HCT116 (cell line): ENCODE measurements at regions not wholly inside any gene's neighbourhood (a gene's known extent, or its start where the extent isn't known, plus 50 kb on each side); places are given as distances from the start of the nearest gene placed in this dataset.

ENCODE experiments used
- ATAC-seq: fragments of 200-7000 bp; cut with Tn5 transposase; 2 replicates; pipeline ENCODE4 v1.9.1; 2020; ENCODE audit warnings: mild to moderate bottlenecking, moderate library complexity
- BruUV-seq: library from RNA; stranded (reverse); fragments of 400-500 nt; replicated peaks from 2 replicates; lab custom pipeline; 2021; lab: Mats Ljungman, UMichigan
- CTCF ChIA-PET: fragments of 300-600 bp; sonication (Branson Sonifier 250); formaldehyde crosslinking; loops from one replicate; lab custom pipeline; 2021; ENCODE audit warnings: antibody characterized with exemption; lab: Charles Lee
- POLR2A ChIA-PET: fragments of 300-600, 350-600 bp; sonication (Branson Sonifier 250); formaldehyde crosslinking; loops from one replicate; lab custom pipeline; 2021; ENCODE audit warnings: antibody characterized with exemption; lab: Charles Lee
- RAD21 ChIA-PET, 2 experiments: fragments of 300-600 bp; sonication (Branson Sonifier 250); formaldehyde crosslinking; loops; one replicate each; lab custom pipeline; 2023; ENCODE audit warnings: low total read pairs in 2 of 2; ENCODE audit not compliant: uncharacterized antibody in 2 of 2, unreplicated experiment in 2 of 2, low non-redundant PET in 1 of 2; lab: Charles Lee
- DNase-seq: peaks from one replicate; pipeline ENCODE4 v3.0.0-alpha.2; 2010; ENCODE audit warnings: low read depth, low spot score
- H2AFZ ChIP-seq: fragments of 200-600 bp; shearing (Covaris generic), sonication (generic); 2 replicates; pipeline ENCODE4 v1.6.1; 2017; ENCODE audit warnings: low read depth, mixed run types, mixed read lengths, antibody characterized with exemption, low read length; ENCODE audit not compliant: poor library complexity, severe bottlenecking
- H3K27ac ChIP-seq: 2 replicates; pipeline ENCODE4 v1.5.1; 2012; ENCODE audit warnings: low read depth, low read length
- H3K27me3 ChIP-seq: fragments of 200-600 bp; sonication (generic); 2 replicates; pipeline ENCODE4 v1.6.1; 2016; ENCODE audit warnings: mixed run types, low read length, mixed read lengths; ENCODE audit not compliant: insufficient read depth
- H3K36me3 ChIP-seq, 2 experiments: fragments of 200-500 bp in 1 of 2; fragments of 200-600 bp in 1 of 2; sonication (Bioruptor generic) in 1 of 2; sonication (generic) in 1 of 2; 2 replicates each; pipeline versions ENCODE4 v1.5.1 to v1.6.1; 2014 to 2016; ENCODE audit warnings: low read length in 2 of 2, inconsistent platforms in 1 of 2, mixed read lengths in 1 of 2, mixed run types in 1 of 2; ENCODE audit not compliant: insufficient read depth in 2 of 2, control insufficient read depth in 1 of 2
- H3K4me1 ChIP-seq, 2 experiments: fragments of 200-600 bp in 1 of 2; sonication (generic) in 1 of 2; 2 replicates each; pipeline versions ENCODE4 v1.5.1 to v1.6.1; 2012 to 2017; ENCODE audit warnings: low read length in 2 of 2, inconsistent platforms in 1 of 2, mild to moderate bottlenecking in 1 of 2, mixed read lengths in 1 of 2, mixed run types in 1 of 2, moderate library complexity in 1 of 2; ENCODE audit not compliant: insufficient read depth in 2 of 2, control insufficient read depth in 1 of 2
- H3K4me2 ChIP-seq: fragments of 200-600 bp; sonication (generic); 2 replicates; pipeline ENCODE4 v1.6.1; 2017; ENCODE audit warnings: mixed run types, low read length, mixed read lengths
- H3K4me3 ChIP-seq, 2 experiments: fragments of 200-600 bp in 1 of 2; sonication (generic) in 1 of 2; replicated peaks in 1 of 2; 2 replicates each; pipeline ENCODE4 v1.5.1; 2011 to 2016; ENCODE audit warnings: low read length in 2 of 2, control low read depth in 1 of 2, low read depth in 1 of 2, mild to moderate bottlenecking in 1 of 2, mixed read lengths in 1 of 2, mixed run types in 1 of 2
- H3K79me2 ChIP-seq: fragments of 200-600 bp; sonication (generic); 2 replicates; pipeline ENCODE4 v1.6.1; 2017; ENCODE audit warnings: mild to moderate bottlenecking, mixed run types, low read length, moderate library complexity, mixed read lengths; ENCODE audit not compliant: insufficient read depth
- H3K9ac ChIP-seq: fragments of 200-600 bp; sonication (generic); 2 replicates; pipeline ENCODE4 v1.6.1; 2016; ENCODE audit warnings: low read length, mixed read lengths
- H3K9me2 ChIP-seq: fragments of 200-600 bp; sonication (generic), shearing (Covaris generic); 2 replicates; pipeline ENCODE4 v1.6.1; 2017; ENCODE audit warnings: mixed run types, mild to moderate bottlenecking, moderate library complexity; ENCODE audit not compliant: insufficient read depth
- H3K9me3 ChIP-seq, 2 experiments: fragments of 200-500 bp in 1 of 2; fragments of 200-600 bp in 1 of 2; sonication (Bioruptor generic) in 1 of 2; sonication (generic) in 1 of 2; 2 replicates each; pipeline ENCODE4 v1.6.1; 2014 to 2017; ENCODE audit warnings: low read length in 2 of 2, mixed read lengths in 2 of 2, inconsistent platforms in 1 of 2, low read depth in 1 of 2, mild to moderate bottlenecking in 1 of 2, mixed run types in 1 of 2, moderate library complexity in 1 of 2; ENCODE audit not compliant: control insufficient read depth in 1 of 2, insufficient read depth in 1 of 2
- H4K20me1 ChIP-seq: fragments of 200-600 bp; sonication (generic), shearing (Covaris generic); 2 replicates; pipeline ENCODE4 v1.6.1; 2017; ENCODE audit warnings: mixed run types, mild to moderate bottlenecking, moderate library complexity; ENCODE audit not compliant: insufficient read depth
- CTCF ChIP-seq, 3 experiments: fragments of 200-600 bp in 1 of 3; sonication (generic) in 1 of 3; IDR thresholded peaks in 2 of 3; conservative IDR thresholded peaks in 1 of 3; 2 replicates each; pipeline ENCODE4 v1.5.1; 2012 to 2017; ENCODE audit warnings: low read depth in 2 of 3, low read length in 2 of 3, antibody characterized with exemption in 1 of 3, borderline replicate concordance in 1 of 3, control low read depth in 1 of 3, mild to moderate bottlenecking in 1 of 3, mixed read lengths in 1 of 3, mixed run types in 1 of 3, moderate library complexity in 1 of 3; ENCODE audit not compliant: insufficient read depth in 1 of 3
- EZH2phosphoT487 ChIP-seq: fragments of 200-600 bp; IDR thresholded peaks from 2 replicates; pipeline ENCODE4 v1.6.1; 2018; ENCODE audit warnings: antibody characterized with exemption, borderline replicate concordance
- SRF ChIP-seq: IDR thresholded peaks from 2 replicates; pipeline ENCODE4 v1.6.1; 2012; ENCODE audit warnings: low read depth
- YY1 ChIP-seq: IDR thresholded peaks from 2 replicates; pipeline ENCODE4 v1.6.1; 2011; ENCODE audit warnings: low read length, low read depth, moderate library complexity, mild to moderate bottlenecking; ENCODE audit not compliant: insufficient replicate concordance; ENCODE audit errors: extremely low read depth
- intact Hi-C: fragments of 100-400 bp; cut with micrococcal nuclease; formaldehyde crosslinking; loops from 2 replicates; pipeline ENCODE4 v1.10.0; 2022
- TF ChIP-seq, protein P1 (sequence below): IDR thresholded peaks from 2 replicates; pipeline ENCODE4 v1.6.1; 2011; ENCODE audit warnings: mild to moderate bottlenecking, low read length, moderate library complexity; ENCODE audit not compliant: insufficient replicate concordance; ENCODE audit errors: extremely low read depth

DNA sequence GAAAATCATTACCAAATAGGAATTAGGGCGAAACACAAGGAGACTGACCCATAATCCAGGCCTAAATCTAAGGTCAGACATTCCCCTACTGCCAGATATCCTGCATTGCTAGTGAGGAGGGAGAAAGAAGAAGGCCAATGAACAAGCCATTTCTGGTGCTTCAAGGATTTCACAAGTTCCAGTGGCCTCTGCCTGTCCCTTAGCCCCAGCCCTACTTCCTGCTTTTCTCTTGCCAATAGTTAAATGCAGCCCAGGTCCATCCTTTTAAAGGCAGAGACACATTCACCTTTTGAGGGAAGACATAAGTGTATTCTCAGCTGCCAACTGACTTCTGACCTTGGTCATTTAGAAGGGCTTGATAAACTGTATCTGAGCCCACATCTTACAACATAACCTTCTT, 135.8 kb downstream of the ZNF621 start:
- intact Hi-C loops, result no loop called here
- Histone ChIP-seq H3K4me1 (no peaks in the 10 kb centered on the region), H3K9me3 (no peaks in the 10 kb centered on the region), H2AFZ (no peak overlapping the region), H4K20me1 (no peaks in the 10 kb centered on the region), H3K9me2 (no peaks in the 10 kb centered on the region), H3K36me3 (no peaks in the 10 kb centered on the region), H3K27me3 (peaks cover 10% of the 10 kb centered on the region; the same call in 1 of the 2 replicates), H3K4me2 (no peak overlapping the region)
- no peak for DNase-seq
- no TSS peak for BruUV-seq
- POLR2A ChIA-PET, result no interaction called here
- TF ChIP-seq SRF (no peak), CTCF (IDR thresholded peaks at IDR 0.05 in 2 of 3, conservative IDR thresholded peaks at IDR 0.05 in 1 of 3; ENCODE audit: borderline replicate concordance in 1 of 3, insufficient read depth in 1 of 3, low read depth in 2 of 3, low read length in 2 of 3) (no peak), EZH2phosphoT487 (no peak), YY1 (no peak)
- TF ChIP-seq, protein P1, sequence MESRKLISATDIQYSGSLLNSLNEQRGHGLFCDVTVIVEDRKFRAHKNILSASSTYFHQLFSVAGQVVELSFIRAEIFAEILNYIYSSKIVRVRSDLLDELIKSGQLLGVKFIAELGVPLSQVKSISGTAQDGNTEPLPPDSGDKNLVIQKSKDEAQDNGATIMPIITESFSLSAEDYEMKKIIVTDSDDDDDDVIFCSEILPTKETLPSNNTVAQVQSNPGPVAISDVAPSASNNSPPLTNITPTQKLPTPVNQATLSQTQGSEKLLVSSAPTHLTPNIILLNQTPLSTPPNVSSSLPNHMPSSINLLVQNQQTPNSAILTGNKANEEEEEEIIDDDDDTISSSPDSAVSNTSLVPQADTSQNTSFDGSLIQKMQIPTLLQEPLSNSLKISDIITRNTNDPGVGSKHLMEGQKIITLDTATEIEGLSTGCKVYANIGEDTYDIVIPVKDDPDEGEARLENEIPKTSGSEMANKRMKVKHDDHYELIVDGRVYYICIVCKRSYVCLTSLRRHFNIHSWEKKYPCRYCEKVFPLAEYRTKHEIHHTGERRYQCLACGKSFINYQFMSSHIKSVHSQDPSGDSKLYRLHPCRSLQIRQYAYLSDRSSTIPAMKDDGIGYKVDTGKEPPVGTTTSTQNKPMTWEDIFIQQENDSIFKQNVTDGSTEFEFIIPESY, result no peak
- TF ChIP-seq, all 23 proteins: peak for 0
- no peaks in the 10 kb centered on the region for H3K79me2 ChIP-seq
- ChIA-PET RAD21 (no interaction called here), CTCF (no interaction called here)
- no peak overlapping the region for H3K9ac ChIP-seq
- no peak for ATAC-seq
- no peak overlapping the region for H3K4me3 ChIP-seq
- no peak overlapping the region for H3K27ac ChIP-seq
